ENCODE measurements at regions not wholly inside any gene's neighbourhood (a gene's known extent, or its start where the extent isn't known, plus 50 kb on each side); places are given as distances from the start of the nearest gene placed in this dataset.
A peak's percentile ranks its signal among the peaks of the same experiment; 100 is the strongest.

GRCh38 chr2:107760620-107761364 is 65.9 kb upstream of the RGPD4 start:
- Histone ChIP-seq H3K9me3 (replicated peaks; ENCODE audit: control insufficient read depth, insufficient read depth, low read depth, low read length) (no peaks in the 10 kb centered on the region), H3K27me3 (ENCODE audit: control insufficient read depth in 2 of 2, insufficient read depth in 2 of 2, low read length in 2 of 2) (no peaks in the 10 kb centered on the region), H2AFZ (ENCODE audit: low read depth, low read length) (no peak overlapping the region), H3K4me1 (replicated peaks in 1 of 2; ENCODE audit: control insufficient read depth in 2 of 2, insufficient read depth in 2 of 2, low read length in 2 of 2) (no peaks in the 10 kb centered on the region), H3K9me1 (ENCODE audit: control insufficient read depth, insufficient read depth, low read length) (no peaks in the 10 kb centered on the region), H3K4me2 (ENCODE audit: insufficient read depth, low read length) (no peak overlapping the region), H4K20me1 (replicated peaks; ENCODE audit: control insufficient read depth, insufficient read depth, low read length) (no peaks in the 10 kb centered on the region), H3K9ac (ENCODE audit: insufficient read depth in 1 of 2, low read depth in 2 of 2, low read length in 2 of 2) (no peak overlapping the region), H3K27ac (ENCODE audit: extremely low read depth, low read depth, low read length) (no peak overlapping the region), H3K79me2 (ENCODE audit: control insufficient read depth, insufficient read depth, low read length) (no peaks in the 10 kb centered on the region), H3K36me3 (ENCODE audit: control insufficient read depth, insufficient read depth, low read length) (no peaks in the 10 kb centered on the region), H3K4me3 (no peak overlapping the region)
- DNase-seq (ENCODE audit: extremely low read depth in 1 of 4, low spot score in 3 of 4): no peak
- in situ Hi-C loops (cut with MboI): no loop called here
- POLR2A ChIA-PET: no interaction called here
- no TSS peak for BruUV-seq (replicated peaks)
- intact Hi-C loops (cut with micrococcal nuclease): loop anchor here (10.0 kb wide), 1 partner anchor 186 kb away; no protein-coding TSS in a partner anchor
- 5% methylated on average over 5 of the region's 5 CpGs for WGBS (ENCODE audit: insufficient coverage, low coverage, missing lambda C conversion rate)
- CTCF ChIA-PET (ENCODE audit: low intra/inter-chr PET ratio): no interaction called here
- no peak for FAIRE-seq
- 0 out of 2 replicates have a peak, but pooled peaks have one; percentile 22 for TF ChIP-seq MAFF (IDR thresholded peaks at IDR 0.05; ENCODE audit: low read length)
- TF ChIP-seq ZNF316 (IDR thresholded peaks at IDR 0.05): peak; percentile 55; the same call in 1 of the 2 replicates
- no peak for TF ChIP-seq CREB3 (tag; conservative IDR thresholded peaks at IDR 0.05; ENCODE audit: low read depth)
- TF ChIP-seq C11orf30 (IDR thresholded peaks at IDR 0.05; ENCODE audit: low read depth): 0 out of 2 replicates have a peak, but pooled peaks have one; percentile 14
- TF ChIP-seq MAFG (tag; conservative IDR thresholded peaks at IDR 0.05): 0 out of 2 replicates have a peak, but pooled peaks have one; percentile 6
- TF ChIP-seq TFE3 (CRISPR knock-in tag; IDR thresholded peaks at IDR 0.05): no peak
- TF ChIP-seq SIRT6 (IDR thresholded peaks at IDR 0.05; ENCODE audit: low read depth, low read length): no peak
- no peak for ATAC-seq

All from K562 (cell line).